B cell (primary cell): ENCODE measurements at regions not wholly inside any gene's neighbourhood (a gene's known extent, or its start where the extent isn't known, plus 50 kb on each side); places are given as distances from the start of the nearest gene placed in this dataset.

ENCODE experiments used
- EZH2 ChIP-seq: IDR thresholded peaks from 2 replicates; pipeline ENCODE4 v1.6.1; 2012; ENCODE audit warnings: borderline replicate concordance, low read depth, mild to moderate bottlenecking, moderate library complexity, low read length; ENCODE audit not compliant: insufficient read depth, poor library complexity, severe bottlenecking
- TF ChIP-seq, protein P1 (sequence below): fragments of 200-600 bp; IDR thresholded peaks from one replicate; pipeline ENCODE4 v1.8.0; 2022; ENCODE audit warnings: antibody characterized with exemption, mild to moderate bottlenecking

DNA sequence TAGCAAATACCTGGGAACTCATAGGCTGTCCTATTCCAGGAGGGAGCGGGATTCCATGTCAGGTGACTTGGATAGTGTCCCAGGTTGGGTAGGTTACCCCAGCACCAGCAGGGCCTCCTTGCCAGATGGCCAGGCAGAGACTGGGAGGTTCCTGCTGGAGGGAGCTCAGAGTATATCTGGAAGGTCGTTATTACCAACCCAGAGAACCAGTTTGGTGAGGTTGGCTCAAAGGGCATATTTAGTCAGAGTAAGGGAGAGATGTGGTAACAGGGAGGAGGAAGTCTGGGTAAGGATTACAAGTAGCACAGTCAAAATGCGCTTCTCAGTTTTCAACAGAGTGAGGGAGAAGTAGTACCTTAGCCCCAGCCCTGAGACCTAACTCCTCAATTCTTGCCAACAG, 53.3 kb upstream of the LNX1 start:
- TF ChIP-seq, protein P1, sequence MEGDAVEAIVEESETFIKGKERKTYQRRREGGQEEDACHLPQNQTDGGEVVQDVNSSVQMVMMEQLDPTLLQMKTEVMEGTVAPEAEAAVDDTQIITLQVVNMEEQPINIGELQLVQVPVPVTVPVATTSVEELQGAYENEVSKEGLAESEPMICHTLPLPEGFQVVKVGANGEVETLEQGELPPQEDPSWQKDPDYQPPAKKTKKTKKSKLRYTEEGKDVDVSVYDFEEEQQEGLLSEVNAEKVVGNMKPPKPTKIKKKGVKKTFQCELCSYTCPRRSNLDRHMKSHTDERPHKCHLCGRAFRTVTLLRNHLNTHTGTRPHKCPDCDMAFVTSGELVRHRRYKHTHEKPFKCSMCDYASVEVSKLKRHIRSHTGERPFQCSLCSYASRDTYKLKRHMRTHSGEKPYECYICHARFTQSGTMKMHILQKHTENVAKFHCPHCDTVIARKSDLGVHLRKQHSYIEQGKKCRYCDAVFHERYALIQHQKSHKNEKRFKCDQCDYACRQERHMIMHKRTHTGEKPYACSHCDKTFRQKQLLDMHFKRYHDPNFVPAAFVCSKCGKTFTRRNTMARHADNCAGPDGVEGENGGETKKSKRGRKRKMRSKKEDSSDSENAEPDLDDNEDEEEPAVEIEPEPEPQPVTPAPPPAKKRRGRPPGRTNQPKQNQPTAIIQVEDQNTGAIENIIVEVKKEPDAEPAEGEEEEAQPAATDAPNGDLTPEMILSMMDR: no peak
- TF ChIP-seq EZH2: no peak
